Tibial nerve (tissue), 4 donors: ENCODE measurements at regions not wholly inside any gene's neighbourhood (a gene's known extent, or its start where the extent isn't known, plus 50 kb on each side); places are given as distances from the start of the nearest gene placed in this dataset.

ENCODE experiments used
- DNase-seq, 2 donors: peaks; one replicate each; pipeline ENCODE4 v3.0.0-alpha.2; 2019; ENCODE audit warnings: low spot score in 2 of 2
- H3K27ac ChIP-seq, 4 donors: fragments of 200-600 bp; sonication (generic) in 3 of 4; one replicate each; pipeline ENCODE4 v1.5.1; 2017 to 2019; ENCODE audit warnings: mild to moderate bottlenecking in 1 of 4
- H3K27me3 ChIP-seq, 2 donors: fragments of 200-600 bp; sonication (generic) in 1 of 2; one replicate each; pipeline versions ENCODE4 v1.5.1 to v1.6.0; 2017 to 2019
- H3K36me3 ChIP-seq, 3 donors: fragments of 200-600 bp; sonication (generic); one replicate each; pipeline ENCODE4 v1.5.1; 2018 to 2019
- H3K4me1 ChIP-seq, 4 donors: fragments of 200-600 bp; sonication (generic) in 3 of 4; one replicate each; pipeline ENCODE4 v1.5.1; 2017 to 2019
- H3K4me3 ChIP-seq, 4 donors: fragments of 200-600 bp; sonication (generic) in 3 of 4; one replicate each; pipeline ENCODE4 v1.5.1; 2017 to 2019; ENCODE audit warnings: mild to moderate bottlenecking in 1 of 4, moderate library complexity in 1 of 4
- H3K9me3 ChIP-seq, 4 donors: fragments of 200-600 bp; sonication (generic) in 3 of 4; one replicate each; pipeline ENCODE4 v1.5.1; 2017 to 2019
- CTCF ChIP-seq, 5 experiments: fragments of 200-600 bp in 3 of 5; fragments of 450-650 bp in 2 of 5; sonication (generic) in 3 of 5; IDR thresholded peaks; one replicate each; pipeline ENCODE4 v1.5.1; 2016 to 2019; ENCODE audit warnings: antibody characterized with exemption in 5 of 5, mild to moderate bottlenecking in 3 of 5, moderate library complexity in 2 of 5
- EP300 ChIP-seq, 2 donors: sonication (generic); formaldehyde crosslinking; IDR thresholded peaks; one replicate each; pipeline ENCODE4 v1.6.1; 2017; ENCODE audit warnings: antibody characterized with exemption in 2 of 2, mild to moderate bottlenecking in 1 of 2
- POLR2A ChIP-seq, 2 donors: fragments of 450-650 bp; IDR thresholded peaks; one replicate each; pipeline ENCODE4 v1.6.1; 2017; ENCODE audit warnings: antibody characterized with exemption in 2 of 2, mild to moderate bottlenecking in 2 of 2, moderate library complexity in 2 of 2
- WGBS, 2 donors: methylation state at CpG; one replicate each; pipeline ENCODE4 v1.1.5; 2018; 5-methylcytosine and 5-hydroxymethylcytosine counted together

- no peak for DNase-seq
- Histone ChIP-seq H3K27me3 (no peaks in the 10 kb centered on the region), H3K36me3 (no peaks in the 10 kb centered on the region), H3K9me3 (peaks cover 0 to 6% (median 0%) of the 10 kb centered on the region in 4 donors), H3K4me3 (no peak overlapping the region), H3K4me1 (no peaks in the 10 kb centered on the region), H3K27ac (no peak overlapping the region)
- TF ChIP-seq POLR2A (IDR thresholded peaks at IDR 0.05) (no peak), EP300 (IDR thresholded peaks at IDR 0.05) (no peak), CTCF (IDR thresholded peaks at IDR 0.05) (no peak)
- WGBS, 2 donors, result 57 to 61% methylated on average over 3 of the region's 3 CpGs
These were observed 136.0 kb upstream of the MIR17HG start for GRCh38 chr13:91211510-91211909.

GRCh38 chr13:91212231-91212630, 135.3 kb upstream of the MIR17HG start:
- WGBS, 2 donors, result 55 to 62% methylated on average over 5 of the region's 5 CpGs
- DNase-seq, result no peak

GRCh38 chr13:91214031-91214430, 133.5 kb upstream of the MIR17HG start:
- no peaks in the 10 kb centered on the region for H3K4me1 ChIP-seq
- no peaks in the 10 kb centered on the region for H3K27me3 ChIP-seq
- 72 to 85% methylated on average over 2 of the region's 2 CpGs for WGBS, 2 donors
- H3K9me3 ChIP-seq, result peaks cover 0 to 6% (median 0%) of the 10 kb centered on the region in 4 donors
- H3K4me3 ChIP-seq, result no peak overlapping the region
- no peak overlapping the region for H3K27ac ChIP-seq
- TF ChIP-seq CTCF (IDR thresholded peaks at IDR 0.05) (no peak), POLR2A (IDR thresholded peaks at IDR 0.05) (no peak), EP300 (IDR thresholded peaks at IDR 0.05) (no peak)
- H3K36me3 ChIP-seq, result no peaks in the 10 kb centered on the region
- no peak for DNase-seq

More at GRCh38 chr13:91212231-91212630, 135.3 kb upstream of the MIR17HG start:
- no peaks in the 10 kb centered on the region for H3K4me1 ChIP-seq
- H3K36me3 ChIP-seq, result no peaks in the 10 kb centered on the region
- H3K27me3 ChIP-seq, result no peaks in the 10 kb centered on the region
- H3K9me3 ChIP-seq, result peaks cover 0 to 6% (median 0%) of the 10 kb centered on the region in 4 donors
- H3K4me3 ChIP-seq, result no peak overlapping the region
- no peak overlapping the region for H3K27ac ChIP-seq
- TF ChIP-seq POLR2A (IDR thresholded peaks at IDR 0.05) (no peak), CTCF (IDR thresholded peaks at IDR 0.05) (no peak), EP300 (IDR thresholded peaks at IDR 0.05) (no peak)

- Histone ChIP-seq H3K36me3 (no peaks in the 10 kb centered on the region), H3K27ac (no peak overlapping the region), H3K4me3 (no peak overlapping the region), H3K27me3 (no peaks in the 10 kb centered on the region), H3K4me1 (no peaks in the 10 kb centered on the region), H3K9me3 (no peaks in the 10 kb centered on the region)
- TF ChIP-seq POLR2A (IDR thresholded peaks at IDR 0.05) (no peak), EP300 (IDR thresholded peaks at IDR 0.05) (no peak), CTCF (IDR thresholded peaks at IDR 0.05) (no peak)
- WGBS, 2 donors, result 55% methylated on average over 12 of the region's 12 CpGs
- no peak for DNase-seq
These were observed 130.4 kb upstream of the MIR17HG start for GRCh38 chr13:91216928-91217700.

GRCh38 chr13:91219201-91219600, 128.3 kb upstream of the MIR17HG start:
- Histone ChIP-seq H3K27ac (no peak overlapping the region), H3K4me3 (no peak overlapping the region), H3K9me3 (no peaks in the 10 kb centered on the region), H3K4me1 (no peaks in the 10 kb centered on the region), H3K36me3 (no peaks in the 10 kb centered on the region), H3K27me3 (no peaks in the 10 kb centered on the region)
- DNase-seq, result no peak
- WGBS, 2 donors, result 86 to 93% methylated on average over 1 of the region's 1 CpG
- TF ChIP-seq CTCF (IDR thresholded peaks at IDR 0.05) (no peak), EP300 (IDR thresholded peaks at IDR 0.05) (no peak), POLR2A (IDR thresholded peaks at IDR 0.05) (no peak)
